ENCODE measurements at regions not wholly inside any gene's neighbourhood (a gene's known extent, or its start where the extent isn't known, plus 50 kb on each side); places are given as distances from the start of the nearest gene placed in this dataset.

GRCh38 chr12:113528606-113529293 lies 57.1 kb upstream of the LHX5 start:
- DNase-seq (ENCODE audit: low read depth in 4 of 4, low spot score in 2 of 4), result peak in 2 of 4 donors; percentile 15

DNA sequence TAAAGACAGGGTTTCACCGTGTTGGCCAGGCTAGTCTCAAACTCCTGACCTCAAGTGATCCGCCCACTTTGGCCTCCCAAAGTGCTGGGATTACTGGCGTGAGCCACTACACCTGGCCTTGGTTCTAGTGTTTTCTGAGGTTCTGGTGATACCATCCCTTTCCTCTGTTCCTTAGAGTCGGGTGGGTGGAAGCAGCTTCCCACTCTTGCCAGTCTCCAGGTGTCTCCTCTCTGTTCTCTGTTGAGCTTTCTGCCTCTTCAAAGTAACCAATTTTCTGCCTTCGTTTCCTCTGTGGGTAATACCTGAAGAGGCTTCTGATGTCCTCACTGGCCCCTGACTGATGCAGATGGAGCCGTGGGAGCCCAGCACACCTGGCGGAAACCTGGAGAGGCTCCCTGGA lies 53.4 kb upstream of the LHX5 start:
- DNase-seq (ENCODE audit: low read depth in 4 of 4, low spot score in 2 of 4), result no peak

DNA sequence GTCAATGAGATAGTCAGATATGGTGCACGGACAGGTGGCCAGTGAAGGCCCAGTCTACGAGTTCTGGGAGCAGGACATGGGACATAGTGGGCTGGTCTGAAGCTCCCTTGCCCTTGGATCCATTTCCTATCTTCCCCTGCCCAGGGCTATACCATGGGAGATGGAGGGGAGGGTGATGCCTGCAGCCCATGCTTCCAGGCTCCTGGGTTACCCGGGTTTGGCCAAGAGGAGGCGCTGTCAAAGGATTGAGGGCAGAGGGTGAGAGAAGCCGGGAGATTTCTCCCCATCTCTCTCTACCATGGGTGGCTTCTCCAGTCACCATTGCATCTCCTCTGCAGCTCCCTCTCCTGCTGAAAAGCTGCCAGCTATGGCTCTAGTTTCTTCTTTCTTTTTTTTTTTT lies 52.8 kb upstream of the LHX5 start:
- DNase-seq (ENCODE audit: low read depth in 4 of 4, low spot score in 2 of 4), result no peak

DNA sequence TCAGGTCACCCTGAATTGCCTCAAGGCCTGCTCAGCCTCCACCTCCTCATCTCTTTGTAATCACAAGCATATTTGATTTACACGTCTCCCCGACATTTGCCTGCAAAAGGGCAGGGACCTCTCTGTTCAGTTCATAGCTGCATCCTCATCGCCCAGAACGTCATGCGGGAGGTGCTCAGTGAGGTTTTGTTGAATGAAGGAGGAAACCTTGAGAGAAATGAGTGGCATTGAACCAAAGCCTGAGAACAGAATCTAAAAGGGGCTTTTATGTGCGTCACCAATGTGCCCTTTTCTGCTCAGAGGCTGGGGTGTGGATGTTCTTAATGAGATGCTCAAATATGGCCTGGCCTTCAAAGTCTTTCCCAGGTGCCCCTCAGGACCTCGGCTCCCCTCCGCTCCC lies 50.0 kb upstream of the LHX5 start:
- no peak for DNase-seq (ENCODE audit: low read depth in 4 of 4, low spot score in 2 of 4)

Measured in left renal cortex interstitium (tissue), 4 donors.